ENCODE measurements at regions not wholly inside any gene's neighbourhood (a gene's known extent, or its start where the extent isn't known, plus 50 kb on each side); places are given as distances from the start of the nearest gene placed in this dataset.

GRCh38 chr12:97960741-97961608, 498.4 kb downstream of the RMST start:
- TF ChIP-seq MAX (IDR thresholded peaks at IDR 0.05; ENCODE audit: low read depth), result no peak
- no peak for TF ChIP-seq MEF2A (IDR thresholded peaks at IDR 0.05; ENCODE audit: borderline replicate concordance, low read depth)

All from SK-N-SH (cell line).